NCI-H748 treated with DMSO at 0.1 percent for 48 hours (cell line): ENCODE measurements at regions not wholly inside any gene's neighbourhood (a gene's known extent, or its start where the extent isn't known, plus 50 kb on each side); places are given as distances from the start of the nearest gene placed in this dataset.
"Not testable (repeated sequence)": the region's sequence is repeated elsewhere in the genome, so short reads cannot be mapped to it uniquely, and the experiment has no call there.

Experiments
- DNase-seq: peaks from one replicate; lab custom pipeline; 2025; lab: John Stamatoyannopoulos, UW

DNA sequence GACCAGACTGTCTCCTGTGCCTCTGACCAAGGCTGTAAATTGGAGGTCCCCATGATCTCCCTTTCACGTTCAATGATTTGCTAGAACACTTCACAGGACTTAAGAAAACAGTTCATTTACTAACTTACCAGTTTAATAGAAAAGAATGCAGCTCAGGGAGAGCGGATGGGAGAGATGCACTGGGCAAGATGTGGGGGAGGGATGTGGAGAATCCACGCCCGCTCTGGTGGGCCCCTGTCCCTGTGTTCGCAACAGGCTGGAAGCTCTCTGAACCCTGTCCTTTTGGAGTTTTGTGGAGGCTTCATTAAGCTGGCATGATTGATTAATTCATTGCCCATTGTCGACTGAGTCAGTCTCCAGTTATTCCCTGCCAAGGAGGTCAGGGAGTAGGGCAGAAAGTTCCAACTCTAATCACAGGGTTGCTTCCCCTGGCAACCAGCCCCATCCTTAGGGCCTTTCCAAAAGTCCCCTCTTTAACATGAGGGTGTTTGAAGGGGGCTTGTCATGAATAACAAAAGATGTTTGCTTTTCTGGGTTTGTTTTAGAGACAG lies 257.1 kb downstream of the ACKR3 start:
- DNase-seq: peak; percentile 79

DNA sequence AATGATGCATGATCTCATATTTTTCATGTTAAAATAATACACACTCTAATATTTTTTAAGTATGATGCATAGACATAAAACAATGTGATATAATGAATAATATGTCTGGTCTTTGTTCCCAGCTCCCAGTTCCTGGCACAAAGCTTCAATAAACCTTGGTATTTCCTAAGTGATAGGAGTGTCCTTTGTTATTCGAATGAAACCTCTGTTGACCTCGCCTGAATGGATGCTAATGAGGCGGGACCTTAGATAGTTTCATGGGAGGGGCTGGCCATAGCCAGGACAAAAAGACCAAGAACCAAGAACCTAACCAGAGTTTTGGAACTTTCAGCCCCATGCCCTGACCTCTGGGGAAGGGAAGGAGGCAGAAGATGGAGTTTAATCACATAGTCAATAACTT lies 257.7 kb upstream of the COPS8 start:
- DNase-seq: no peak

DNA sequence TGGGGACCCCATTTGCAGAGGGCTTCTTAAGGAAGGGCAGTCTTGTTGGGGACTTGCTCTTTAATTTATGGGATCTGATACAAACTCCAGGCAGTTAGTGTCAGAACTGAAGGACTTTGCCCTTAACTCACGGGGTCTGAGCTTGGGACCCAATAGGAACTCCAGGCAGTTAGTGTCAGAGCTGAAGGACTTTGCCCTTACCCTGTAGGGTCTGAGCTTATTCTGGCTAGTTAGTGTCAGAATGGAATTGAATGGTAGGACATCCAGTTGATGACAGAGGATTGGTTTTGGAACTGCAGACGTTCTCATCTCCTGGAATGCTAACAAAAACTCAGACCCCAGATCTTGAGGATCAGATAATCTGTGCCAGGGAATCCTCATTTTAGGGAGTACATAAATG lies 256.9 kb upstream of the COPS8 start:
- no peak for DNase-seq

DNA sequence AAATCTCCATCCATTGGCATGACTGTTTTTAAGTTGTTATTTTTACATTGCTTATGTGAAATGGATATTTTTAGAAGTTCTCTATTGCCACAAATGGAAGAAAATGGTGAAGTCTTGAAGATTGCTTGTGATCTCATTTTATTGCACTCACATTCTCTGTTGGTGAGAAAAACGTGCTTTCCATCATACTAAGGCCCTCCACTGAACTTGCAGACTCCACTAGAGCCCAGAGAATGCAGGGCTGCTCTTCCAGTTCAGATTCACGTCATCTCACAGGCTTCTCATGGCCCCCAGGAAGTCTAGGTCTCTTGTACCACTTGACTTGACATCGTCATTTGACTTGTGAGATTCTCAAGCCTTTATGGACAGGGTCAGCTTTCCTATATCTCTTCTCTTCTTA lies 254.8 kb upstream of the COPS8 start:
- no peak for DNase-seq

DNA sequence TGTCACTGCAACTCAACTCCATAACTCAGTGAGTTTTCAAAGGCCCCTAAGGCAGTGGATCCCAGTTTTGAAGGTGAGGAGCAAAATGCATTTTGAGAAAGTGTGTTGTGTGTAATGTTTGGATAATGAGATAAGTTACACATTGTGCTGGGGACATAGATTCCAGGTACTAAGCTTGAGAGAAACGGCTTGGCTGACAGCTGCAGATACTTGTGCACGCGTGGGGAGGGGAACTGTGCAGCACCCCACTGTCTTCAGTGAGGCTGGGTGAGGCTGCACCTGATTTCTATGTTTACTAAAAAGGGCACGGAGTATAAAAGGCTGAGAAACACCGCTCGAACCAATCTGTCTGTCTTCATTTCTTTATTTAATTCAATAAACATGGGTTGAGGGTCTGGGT lies 254.0 kb upstream of the COPS8 start:
- no peak for DNase-seq

DNA sequence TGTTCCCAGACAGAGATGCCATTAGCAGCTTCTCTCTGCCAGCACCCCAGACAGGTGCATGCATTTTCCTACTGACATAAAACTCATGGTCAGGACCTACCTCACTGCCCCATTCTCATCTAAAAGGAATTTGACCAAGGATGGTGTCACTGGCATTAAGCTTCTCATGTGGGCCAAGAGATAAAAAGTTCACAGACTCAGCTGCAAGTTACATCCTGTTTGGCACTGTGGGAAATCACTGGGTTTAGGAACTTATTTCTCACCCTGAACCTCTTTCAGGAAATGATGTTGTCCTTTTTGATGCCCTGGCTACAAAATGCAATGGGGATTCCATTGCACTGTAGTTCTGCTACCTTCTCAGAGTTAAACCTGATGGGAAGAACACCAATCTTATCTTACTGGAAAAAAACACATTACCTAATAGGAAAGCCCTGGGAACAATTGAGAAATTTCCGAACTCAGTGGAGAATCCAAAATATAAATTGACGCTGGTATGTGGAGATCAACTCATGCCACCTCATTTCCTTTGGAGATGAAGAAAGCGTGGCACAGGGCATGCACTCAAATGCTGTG lies 252.1 kb upstream of the COPS8 start:
- no peak for DNase-seq

DNA sequence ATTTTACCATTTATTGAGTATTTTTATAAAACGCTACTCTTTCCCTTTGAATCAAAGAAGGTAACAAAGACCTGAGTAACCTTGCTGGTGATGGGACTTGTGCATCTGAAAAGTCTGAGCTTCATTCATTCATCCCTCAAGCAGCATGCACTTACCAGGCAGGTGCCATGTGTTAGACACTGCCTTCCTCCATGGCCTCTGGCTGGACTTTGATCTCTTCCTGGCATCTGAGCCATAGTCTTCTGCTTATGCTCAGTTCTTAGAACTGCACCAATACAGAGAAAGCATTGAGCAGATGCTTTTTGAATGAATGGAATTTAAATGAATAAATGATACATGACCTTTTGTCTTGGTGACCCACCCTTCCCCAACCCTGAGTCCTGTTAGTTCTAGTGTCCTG lies 251.4 kb upstream of the COPS8 start:
- no peak for DNase-seq

DNA sequence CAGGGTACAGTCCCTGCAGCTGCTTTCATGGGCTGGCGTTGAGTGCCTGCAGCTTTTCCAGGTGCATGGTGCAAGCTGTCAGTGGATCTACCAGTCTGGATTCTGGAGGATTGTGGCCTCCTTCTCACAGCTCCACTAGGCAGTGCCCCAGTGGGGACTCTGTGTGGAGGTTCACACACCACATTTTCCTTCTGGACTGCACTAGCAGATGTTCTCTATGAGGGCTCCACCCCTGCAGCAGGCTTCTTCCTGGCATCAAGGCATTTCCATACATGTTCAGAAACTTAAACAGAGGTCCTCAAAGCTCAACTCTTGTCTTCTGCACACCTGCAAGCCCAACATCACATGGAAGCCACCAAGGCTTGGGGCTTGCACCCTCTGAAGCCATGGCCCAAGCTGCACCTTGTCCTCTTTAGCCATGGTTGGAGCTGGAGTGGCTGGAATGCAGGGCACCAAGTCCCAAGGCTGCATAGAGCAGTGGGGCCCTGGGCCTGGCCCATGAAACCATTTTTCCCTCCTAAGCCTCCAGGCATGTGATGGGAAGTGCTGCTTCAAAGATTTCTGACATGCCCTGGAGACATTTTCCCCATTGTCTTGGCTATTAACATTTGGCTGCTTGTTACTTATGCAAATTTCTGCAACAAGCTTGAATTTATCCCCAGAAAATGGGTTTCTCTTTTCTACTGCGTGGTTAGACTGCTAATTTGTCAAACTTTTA lies 250.2 kb upstream of the COPS8 start:
- DNase-seq: no peak

DNA sequence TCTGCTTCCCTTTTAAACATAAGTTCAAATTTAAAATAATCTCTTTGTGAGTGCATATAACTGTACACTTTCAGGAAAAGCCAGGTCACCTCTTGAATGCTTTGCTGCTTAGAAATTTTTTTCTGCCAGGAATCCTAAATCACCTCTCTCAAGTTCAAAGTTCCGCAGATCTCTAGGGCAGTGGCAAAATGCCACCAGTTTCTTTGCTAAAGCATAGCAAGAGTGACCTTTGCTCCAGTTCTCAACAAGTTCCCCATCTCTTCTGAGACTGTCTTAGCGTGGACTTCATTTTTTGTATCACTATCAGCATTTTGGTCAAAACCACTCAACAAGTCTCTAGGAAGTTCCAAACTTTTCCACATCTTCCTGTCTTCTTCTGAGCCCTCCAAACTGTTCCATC lies 249.7 kb upstream of the COPS8 start:
- DNase-seq: not testable (repeated sequence)

DNA sequence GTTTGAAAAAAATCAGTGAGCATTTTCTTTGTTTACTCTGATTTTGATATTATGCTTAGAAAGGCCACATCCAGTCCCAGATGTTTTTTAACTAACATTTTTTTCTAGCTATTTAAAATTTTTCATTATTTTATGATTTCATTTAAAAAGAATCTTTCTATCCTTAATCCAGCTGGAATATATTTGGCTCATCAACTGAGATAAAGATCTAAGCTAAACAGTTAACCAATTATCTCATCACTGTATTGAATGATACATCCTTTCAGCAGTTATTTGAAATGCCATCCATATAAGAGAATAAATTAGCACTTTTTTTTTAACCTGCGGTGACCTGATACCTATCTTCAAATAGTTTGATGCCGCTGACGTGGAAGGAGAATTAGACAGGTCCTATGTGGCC lies 245.5 kb upstream of the COPS8 start:
- DNase-seq: no peak

DNA sequence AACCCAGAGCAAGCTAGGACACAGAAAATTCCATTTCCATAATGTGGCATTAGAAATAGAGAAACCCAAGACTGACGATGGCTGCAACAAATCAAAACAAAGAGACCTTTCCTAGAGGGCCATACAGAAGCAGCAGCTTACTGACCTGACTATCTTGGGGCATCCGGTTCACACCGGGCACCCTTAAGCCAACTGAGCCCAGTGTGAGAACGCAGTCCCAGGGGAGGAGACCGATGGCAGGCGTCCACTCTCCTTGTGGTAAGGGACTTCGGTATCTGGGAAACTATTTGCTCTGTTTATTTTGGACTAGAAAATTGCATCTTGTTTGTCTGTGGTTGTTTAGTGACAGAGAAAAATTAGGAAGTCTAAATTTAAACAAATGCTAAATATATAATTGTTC lies 244.8 kb upstream of the COPS8 start:
- no peak for DNase-seq

DNA sequence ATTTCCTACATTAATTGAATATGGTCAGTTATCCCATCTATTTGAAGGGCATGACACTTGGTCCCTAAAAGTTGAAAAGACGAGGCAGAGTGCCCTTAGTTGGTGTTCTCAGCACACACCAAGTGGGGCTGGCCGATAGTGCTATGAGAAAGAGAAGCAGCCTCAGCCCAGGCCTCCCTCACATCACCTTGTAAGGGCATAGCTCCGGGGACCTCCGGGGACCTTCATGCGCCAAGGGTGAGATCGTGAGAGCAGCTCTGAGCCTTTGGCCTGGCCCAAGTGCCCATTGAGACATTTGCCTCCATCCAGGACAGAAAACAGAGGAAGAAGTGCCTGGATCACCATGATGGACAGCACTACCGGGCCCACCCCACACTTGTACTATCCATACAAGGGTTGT lies 244.3 kb upstream of the COPS8 start:
- no peak for DNase-seq

DNA sequence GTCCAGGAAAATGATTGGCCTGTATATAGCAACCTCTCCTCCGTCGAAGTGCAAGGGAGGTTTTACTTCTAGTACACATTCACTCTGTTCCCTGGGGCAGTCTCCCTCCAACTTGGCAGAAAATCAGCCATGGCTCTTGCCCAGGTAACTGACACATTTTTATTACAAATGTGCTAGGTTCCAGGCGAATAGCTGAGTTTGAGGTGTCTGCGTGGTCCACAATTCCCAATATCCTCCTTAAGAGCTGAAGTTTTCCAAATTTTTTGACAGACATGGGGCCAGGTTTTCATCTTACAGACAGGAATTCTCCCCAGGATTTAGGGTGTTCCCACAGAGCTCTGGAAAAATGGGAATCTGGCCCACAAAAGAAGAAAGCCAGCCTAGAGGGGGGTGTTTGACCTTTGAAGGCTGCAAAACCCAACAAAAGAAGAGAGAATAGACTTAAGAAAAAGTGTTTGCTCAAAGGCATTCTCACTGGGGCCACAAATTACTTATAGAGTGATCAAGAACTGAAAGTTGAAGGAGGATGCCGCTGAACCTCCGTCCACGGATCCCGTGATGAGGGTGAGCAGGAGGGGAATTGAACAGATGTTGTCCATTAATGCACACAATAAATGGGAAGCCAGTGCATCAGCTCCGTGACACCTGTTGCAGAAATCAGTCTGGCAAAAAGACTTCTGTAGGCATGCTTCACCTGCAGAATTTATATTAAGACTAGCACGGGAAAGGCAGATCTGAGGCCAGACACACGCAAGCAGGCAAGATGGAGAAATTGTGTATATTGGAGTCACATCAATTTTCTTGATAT lies 242.3 kb upstream of the COPS8 start:
- no peak for DNase-seq

DNA sequence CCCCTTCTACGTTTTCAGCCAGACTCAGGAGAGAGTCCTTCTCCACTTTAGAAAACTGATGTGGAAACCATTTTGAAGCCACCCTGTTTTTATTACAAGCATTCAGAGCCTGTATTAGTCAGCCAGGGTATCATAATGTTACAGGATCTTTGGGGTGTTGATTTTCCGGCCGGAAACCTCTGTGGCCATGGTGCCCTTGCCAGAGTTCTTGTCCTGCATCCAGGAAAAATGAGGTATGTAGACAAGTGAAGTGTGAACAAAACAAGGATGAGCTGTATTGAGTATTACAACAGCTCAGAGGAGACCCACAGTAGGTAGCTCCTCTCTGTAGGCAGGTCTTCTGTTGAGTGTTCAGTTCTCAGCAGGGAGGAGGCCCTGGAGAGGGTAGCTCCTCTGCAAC lies 241.0 kb upstream of the COPS8 start:
- no peak for DNase-seq

DNA sequence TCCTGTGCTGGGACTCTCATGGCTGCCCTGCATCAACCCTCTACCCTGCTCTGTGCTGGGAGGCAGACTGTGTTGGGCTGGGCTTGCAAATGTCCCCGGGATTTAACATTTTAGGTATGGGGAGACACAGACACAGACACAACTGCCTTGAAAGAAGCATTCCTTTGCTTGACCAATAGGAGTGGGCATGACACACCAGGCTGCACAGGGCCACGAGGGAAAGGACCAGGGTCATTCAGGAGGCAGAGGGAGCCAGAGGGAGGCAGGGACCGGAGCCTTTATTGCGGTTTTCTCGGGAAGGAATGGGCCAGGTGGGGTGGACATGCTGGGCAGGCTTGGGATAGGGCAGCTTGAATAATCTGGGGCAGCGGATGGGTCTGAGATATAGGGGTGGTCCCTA lies 238.7 kb upstream of the COPS8 start:
- no peak for DNase-seq

DNA sequence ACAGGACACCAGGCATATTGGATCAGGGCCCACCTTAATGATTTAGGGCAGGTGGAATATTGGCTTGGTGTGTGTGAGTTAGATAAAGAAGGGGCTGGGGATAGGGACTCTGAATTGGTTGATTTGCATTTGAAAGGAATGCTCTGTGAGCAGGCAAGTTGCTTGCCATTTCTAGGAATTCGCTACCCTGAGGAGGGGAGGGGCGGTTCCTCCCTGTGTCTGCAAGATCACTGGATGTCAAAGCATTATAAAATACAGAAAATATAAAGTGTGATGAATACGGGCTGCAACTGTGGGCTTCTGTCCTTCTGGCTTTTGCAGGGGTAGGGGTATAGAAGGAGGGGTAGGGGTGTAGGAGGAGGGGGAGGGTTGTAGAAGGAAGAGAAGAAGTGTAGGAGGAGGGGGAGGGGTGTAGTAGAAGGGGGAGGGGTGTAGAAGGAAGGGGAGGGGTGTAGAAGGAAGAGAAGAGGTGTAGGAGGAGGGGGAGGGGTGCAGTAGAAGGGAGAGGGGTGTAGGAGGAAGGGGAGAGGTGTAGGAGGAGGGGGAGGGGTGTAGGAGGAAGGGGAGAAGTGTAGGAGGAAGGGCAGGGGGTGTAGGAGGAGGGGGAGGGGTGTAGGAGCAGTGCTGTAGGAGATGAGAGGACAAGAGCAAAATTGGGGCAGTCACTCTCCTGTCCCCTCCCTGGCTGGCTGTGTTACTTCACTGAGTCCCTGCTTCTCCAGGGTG lies 238.0 kb upstream of the COPS8 start:
- no peak for DNase-seq

DNA sequence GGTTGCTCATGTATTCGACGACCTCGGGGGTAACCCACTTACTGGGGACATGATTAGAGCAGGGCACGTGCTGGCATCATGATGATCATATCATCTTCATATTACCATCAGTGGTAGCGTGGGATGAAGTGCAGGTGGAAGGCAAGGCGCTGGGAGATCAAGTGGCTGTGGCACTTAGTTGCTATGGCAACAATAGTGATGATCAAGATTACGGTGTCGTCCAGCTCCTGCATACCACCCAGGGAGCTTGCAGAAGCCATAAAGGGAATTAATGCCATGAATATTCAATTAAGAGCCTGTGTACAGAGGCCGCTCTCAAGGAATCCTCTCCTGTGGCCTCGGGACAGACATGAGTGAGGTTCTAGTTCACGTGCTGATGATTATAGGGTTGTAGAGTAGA lies 237.2 kb upstream of the COPS8 start:
- DNase-seq: peak; percentile 9

DNA sequence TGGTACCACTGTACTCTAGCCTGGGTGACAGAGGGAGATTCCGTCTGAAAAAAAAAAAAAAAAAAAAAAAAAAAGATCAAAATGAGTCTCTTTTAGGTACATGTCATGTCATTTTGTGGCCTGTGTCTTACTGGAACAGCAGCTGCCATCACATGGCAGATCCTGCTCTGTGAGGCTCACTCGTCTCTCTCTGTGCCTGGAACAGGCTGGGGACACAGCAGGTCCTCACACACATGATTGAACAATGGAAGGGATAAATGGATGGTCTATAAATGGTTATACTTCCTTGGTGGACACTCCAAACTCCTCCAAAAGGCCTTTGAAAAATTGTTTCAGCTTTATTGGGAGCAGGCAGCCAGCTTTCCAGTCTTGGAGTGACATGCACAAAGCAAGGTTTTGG lies 236.2 kb upstream of the COPS8 start:
- DNase-seq: no peak

DNA sequence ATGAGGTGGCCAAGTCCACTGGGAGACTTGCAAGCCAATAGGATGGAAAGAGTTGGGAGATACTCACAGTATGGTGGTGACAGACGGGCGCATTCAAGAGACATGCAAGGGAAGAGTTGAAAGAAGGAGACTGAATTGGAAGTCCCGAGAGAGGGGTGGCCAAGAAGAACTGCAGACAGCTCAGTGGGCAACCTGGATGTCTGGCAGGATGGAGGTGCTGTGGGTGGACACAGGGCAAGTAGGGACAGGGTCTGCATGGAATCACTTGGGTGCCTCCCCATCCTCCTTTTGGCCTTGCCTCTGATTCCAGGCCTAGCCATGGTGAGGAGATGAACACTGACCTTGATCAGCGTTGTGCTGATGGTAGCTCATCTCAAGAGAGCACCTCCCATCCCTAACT lies 235.7 kb upstream of the COPS8 start:
- DNase-seq: no peak

DNA sequence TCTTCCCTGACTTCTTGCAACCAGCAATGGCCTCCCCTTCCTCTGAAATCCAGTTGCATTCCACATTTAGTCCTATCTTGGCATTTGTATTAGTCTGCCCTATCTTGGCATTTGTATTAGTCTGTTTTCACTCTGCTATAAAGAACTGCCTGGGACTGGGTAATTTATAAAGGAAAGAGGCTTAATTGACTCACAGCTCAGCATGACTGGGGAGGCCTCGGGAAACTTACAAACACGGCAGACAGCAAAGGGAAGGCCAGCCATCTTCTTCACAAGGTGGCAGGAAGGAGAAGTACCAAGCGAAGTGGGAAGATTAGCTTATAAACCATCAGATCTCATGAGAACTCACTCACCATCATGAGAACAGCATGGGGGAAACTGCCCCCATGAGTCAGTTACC lies 234.5 kb upstream of the COPS8 start:
- DNase-seq: no peak

DNA sequence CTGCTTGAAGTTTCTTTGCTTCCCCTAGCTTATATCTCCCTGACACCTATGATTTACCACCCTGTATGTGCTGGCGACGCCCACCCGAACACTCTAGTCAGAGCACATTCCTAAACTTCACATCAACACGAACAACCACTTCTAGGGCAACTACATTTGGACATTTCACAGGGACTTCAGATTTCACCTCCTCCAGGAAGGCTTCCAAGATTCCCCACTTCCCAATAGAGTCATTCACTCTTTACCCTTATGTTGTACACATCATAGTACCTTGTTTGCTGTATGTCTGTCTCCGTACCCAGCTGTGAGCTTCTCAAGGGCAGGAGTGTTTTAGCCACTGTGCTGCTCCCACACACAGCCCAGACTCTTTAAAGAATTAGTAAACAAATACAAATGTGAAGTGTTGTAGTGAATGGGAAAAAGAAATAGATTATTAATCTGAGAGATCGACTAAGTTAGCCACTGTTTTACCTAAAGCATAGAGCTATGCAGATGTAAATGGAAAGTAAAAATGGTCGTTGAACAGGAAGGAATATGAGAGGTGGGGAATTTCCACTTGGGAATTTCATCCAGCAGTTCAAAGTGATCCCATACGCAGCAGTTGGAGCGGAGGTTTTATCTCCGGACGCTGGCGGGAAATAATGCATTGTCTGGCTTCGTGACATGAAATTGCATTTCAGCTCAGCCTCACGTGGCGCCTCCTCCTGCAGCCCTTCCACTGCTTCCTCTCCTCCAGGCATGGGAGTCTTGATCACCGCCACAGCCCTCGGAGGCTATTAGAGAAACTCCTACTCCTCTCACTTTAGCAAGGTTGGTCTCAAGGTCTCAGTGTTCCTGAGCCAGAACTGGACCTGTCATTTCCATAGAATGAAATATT lies 233.4 kb upstream of the COPS8 start:
- DNase-seq: no peak
